ENCODE measurements at regions not wholly inside any gene's neighbourhood (a gene's known extent, or its start where the extent isn't known, plus 50 kb on each side); places are given as distances from the start of the nearest gene placed in this dataset.

- Histone ChIP-seq H3K4me2 (ENCODE audit: low read length) (no peak overlapping the region), H3K27ac (ENCODE audit: low read depth, low read length, poor library complexity, severe bottlenecking) (no peak overlapping the region), H3K27me3 (ENCODE audit: insufficient read depth, low read length) (no peaks in the 10 kb centered on the region), H3K79me2 (ENCODE audit: insufficient read depth, low read length) (no peaks in the 10 kb centered on the region), H3K9me2 (ENCODE audit: low read depth, low read length) (no peaks in the 10 kb centered on the region), H4K20me1 (ENCODE audit: insufficient read depth, low read length) (no peaks in the 10 kb centered on the region), H3F3A (ENCODE audit: insufficient read depth, low read length) (no peaks in the 10 kb centered on the region), H3K9ac (ENCODE audit: low read length) (no peak overlapping the region), H3K4me1 (ENCODE audit: insufficient read depth, low read length, severe bottlenecking) (no peaks in the 10 kb centered on the region), H3K4me3 (ENCODE audit: low read depth, low read length, poor library complexity, severe bottlenecking) (no peak overlapping the region), H2AFZ (ENCODE audit: low read length) (no peak overlapping the region), H3K9me3 (ENCODE audit: low read length) (no peaks in the 10 kb centered on the region), H3K36me3 (ENCODE audit: insufficient read depth, low read length) (no peaks in the 10 kb centered on the region)
- TF ChIP-seq CTCF (IDR thresholded peaks at IDR 0.05; ENCODE audit: low read length) (no peak), EZH2 (IDR thresholded peaks at IDR 0.05; ENCODE audit: borderline replicate concordance, low read length) (no peak)
These were observed 744.6 kb upstream of the IGFBP7 start for GRCh38 chr4:57854748-57855147.

- Histone ChIP-seq H3K9me3 (ENCODE audit: low read length) (no peaks in the 10 kb centered on the region), H3K79me2 (ENCODE audit: insufficient read depth, low read length) (no peaks in the 10 kb centered on the region), H2AFZ (ENCODE audit: low read length) (no peak overlapping the region), H3K4me3 (ENCODE audit: low read depth, low read length, poor library complexity, severe bottlenecking) (no peak overlapping the region), H4K20me1 (ENCODE audit: insufficient read depth, low read length) (no peaks in the 10 kb centered on the region), H3K9ac (ENCODE audit: low read length) (no peak overlapping the region), H3K27ac (ENCODE audit: low read depth, low read length, poor library complexity, severe bottlenecking) (no peak overlapping the region), H3K9me2 (ENCODE audit: low read depth, low read length) (no peaks in the 10 kb centered on the region), H3K4me1 (ENCODE audit: insufficient read depth, low read length, severe bottlenecking) (no peaks in the 10 kb centered on the region), H3K27me3 (ENCODE audit: insufficient read depth, low read length) (no peaks in the 10 kb centered on the region), H3F3A (ENCODE audit: insufficient read depth, low read length) (no peaks in the 10 kb centered on the region), H3K4me2 (ENCODE audit: low read length) (no peak overlapping the region), H3K36me3 (ENCODE audit: insufficient read depth, low read length) (no peaks in the 10 kb centered on the region)
- TF ChIP-seq EZH2 (IDR thresholded peaks at IDR 0.05; ENCODE audit: borderline replicate concordance, low read length), result no peak
- no peak for TF ChIP-seq CTCF (IDR thresholded peaks at IDR 0.05; ENCODE audit: low read length)
These were observed 740.0 kb upstream of the IGFBP7 start for GRCh38 chr4:57850141-57850540.

- H3F3A ChIP-seq (ENCODE audit: insufficient read depth, low read length), result no peaks in the 10 kb centered on the region
- TF ChIP-seq CTCF (IDR thresholded peaks at IDR 0.05; ENCODE audit: low read length) (no peak), EZH2 (IDR thresholded peaks at IDR 0.05; ENCODE audit: borderline replicate concordance, low read length) (no peak)
- H3K9me2 ChIP-seq (ENCODE audit: low read depth, low read length), result no peaks in the 10 kb centered on the region
These were observed 721.9 kb upstream of the IGFBP7 start for GRCh38 chr4:57832083-57832482.

More at GRCh38 chr4:57832083-57832482, 721.9 kb upstream of the IGFBP7 start:
- H3K4me3 ChIP-seq (ENCODE audit: low read depth, low read length, poor library complexity, severe bottlenecking), result no peak overlapping the region
- no peaks in the 10 kb centered on the region for H3K9me3 ChIP-seq (ENCODE audit: low read length)
- H3K27ac ChIP-seq (ENCODE audit: low read depth, low read length, poor library complexity, severe bottlenecking), result no peak overlapping the region
- H3K4me1 ChIP-seq (ENCODE audit: insufficient read depth, low read length, severe bottlenecking), result no peaks in the 10 kb centered on the region
- no peaks in the 10 kb centered on the region for H3K79me2 ChIP-seq (ENCODE audit: insufficient read depth, low read length)
- no peak overlapping the region for H2AFZ ChIP-seq (ENCODE audit: low read length)
- H3K27me3 ChIP-seq (ENCODE audit: insufficient read depth, low read length), result no peaks in the 10 kb centered on the region
- no peaks in the 10 kb centered on the region for H3K36me3 ChIP-seq (ENCODE audit: insufficient read depth, low read length)
- no peak overlapping the region for H3K4me2 ChIP-seq (ENCODE audit: low read length)
- H3K9ac ChIP-seq (ENCODE audit: low read length), result no peak overlapping the region
- no peaks in the 10 kb centered on the region for H4K20me1 ChIP-seq (ENCODE audit: insufficient read depth, low read length)

Measured in OCI-LY1 (cell line).